ENCODE measurements at regions not wholly inside any gene's neighbourhood (a gene's known extent, or its start where the extent isn't known, plus 50 kb on each side); places are given as distances from the start of the nearest gene placed in this dataset.

GRCh38 chr3:177475356-177475665, 278.0 kb upstream of the TBL1XR1 start:
- Histone ChIP-seq H3F3A (ENCODE audit: low read depth) (no peaks in the 10 kb centered on the region), H4K20me1 (ENCODE audit: insufficient read depth, low read length, poor library complexity, severe bottlenecking) (no peaks in the 10 kb centered on the region), H3K9me2 (replicated peaks; ENCODE audit: low read depth, low read length) (no peaks in the 10 kb centered on the region), H2AFZ (ENCODE audit: low read length) (no peak overlapping the region), H3K9ac (ENCODE audit: low read depth, low read length, poor library complexity, severe bottlenecking) (no peak overlapping the region), H3K79me2 (ENCODE audit: insufficient read depth, low read length) (no peaks in the 10 kb centered on the region), H3K4me3 (ENCODE audit: low read length, poor library complexity, severe bottlenecking) (no peak overlapping the region), H3K27me3 (ENCODE audit: insufficient read depth, low read length, poor library complexity, severe bottlenecking) (no peaks in the 10 kb centered on the region), H3K4me2 (ENCODE audit: low read depth, low read length, poor library complexity, severe bottlenecking) (no peak overlapping the region), H3K4me1 (ENCODE audit: insufficient read depth, low read length, poor library complexity, severe bottlenecking) (peaks cover 10% of the 10 kb centered on the region), H3K36me3 (ENCODE audit: insufficient read depth, low read length) (no peaks in the 10 kb centered on the region), H3K9me3 (ENCODE audit: insufficient read depth, low read depth, low read length) (no peaks in the 10 kb centered on the region)
- TF ChIP-seq EZH2phosphoT487 (IDR thresholded peaks at IDR 0.05; ENCODE audit: borderline replicate concordance) (no peak), CTCF (conservative IDR thresholded peaks at IDR 0.05; ENCODE audit: low read length) (no peak)

GRCh38 chr3:177476495-177476894, 279.2 kb upstream of the TBL1XR1 start:
- H2AFZ ChIP-seq (ENCODE audit: low read length): no peak overlapping the region
- H3K79me2 ChIP-seq (ENCODE audit: insufficient read depth, low read length): no peaks in the 10 kb centered on the region
- H3K9ac ChIP-seq (ENCODE audit: low read depth, low read length, poor library complexity, severe bottlenecking): no peak overlapping the region
- H4K20me1 ChIP-seq (ENCODE audit: insufficient read depth, low read length, poor library complexity, severe bottlenecking): no peaks in the 10 kb centered on the region
- H3K36me3 ChIP-seq (ENCODE audit: insufficient read depth, low read length): no peaks in the 10 kb centered on the region
- no peaks in the 10 kb centered on the region for H3K27me3 ChIP-seq (ENCODE audit: insufficient read depth, low read length, poor library complexity, severe bottlenecking)
- no peaks in the 10 kb centered on the region for H3K9me3 ChIP-seq (ENCODE audit: insufficient read depth, low read depth, low read length)
- TF ChIP-seq CTCF (conservative IDR thresholded peaks at IDR 0.05; ENCODE audit: low read length) (no peak), EZH2phosphoT487 (IDR thresholded peaks at IDR 0.05; ENCODE audit: borderline replicate concordance) (no peak)
- H3F3A ChIP-seq (ENCODE audit: low read depth): no peaks in the 10 kb centered on the region
- peaks cover 10% of the 10 kb centered on the region for H3K4me1 ChIP-seq (ENCODE audit: insufficient read depth, low read length, poor library complexity, severe bottlenecking)
- H3K4me3 ChIP-seq (ENCODE audit: low read length, poor library complexity, severe bottlenecking): no peak overlapping the region
- H3K9me2 ChIP-seq (replicated peaks; ENCODE audit: low read depth, low read length): no peaks in the 10 kb centered on the region
- no peak overlapping the region for H3K4me2 ChIP-seq (ENCODE audit: low read depth, low read length, poor library complexity, severe bottlenecking)

- TF ChIP-seq CTCF (conservative IDR thresholded peaks at IDR 0.05; ENCODE audit: low read length): no peak
- no peak for TF ChIP-seq EZH2phosphoT487 (IDR thresholded peaks at IDR 0.05; ENCODE audit: borderline replicate concordance)
- Histone ChIP-seq H2AFZ (ENCODE audit: low read length) (no peak overlapping the region), H3K36me3 (ENCODE audit: insufficient read depth, low read length) (no peaks in the 10 kb centered on the region), H3K4me3 (ENCODE audit: low read length, poor library complexity, severe bottlenecking) (no peak overlapping the region), H3K9ac (ENCODE audit: low read depth, low read length, poor library complexity, severe bottlenecking) (no peak overlapping the region), H3F3A (ENCODE audit: low read depth) (no peaks in the 10 kb centered on the region), H3K9me3 (ENCODE audit: insufficient read depth, low read depth, low read length) (no peaks in the 10 kb centered on the region), H4K20me1 (ENCODE audit: insufficient read depth, low read length, poor library complexity, severe bottlenecking) (no peaks in the 10 kb centered on the region), H3K79me2 (ENCODE audit: insufficient read depth, low read length) (no peaks in the 10 kb centered on the region), H3K27me3 (ENCODE audit: insufficient read depth, low read length, poor library complexity, severe bottlenecking) (no peaks in the 10 kb centered on the region), H3K9me2 (replicated peaks; ENCODE audit: low read depth, low read length) (no peaks in the 10 kb centered on the region), H3K4me2 (ENCODE audit: low read depth, low read length, poor library complexity, severe bottlenecking) (no peak overlapping the region), H3K4me1 (ENCODE audit: insufficient read depth, low read length, poor library complexity, severe bottlenecking) (peaks cover 10% of the 10 kb centered on the region)
Observed at GRCh38 chr3:177476921-177477435, 279.7 kb upstream of the TBL1XR1 start.

All from Loucy (cell line).